Thyroid gland (tissue), 4 donors: ENCODE measurements at regions not wholly inside any gene's neighbourhood (a gene's known extent, or its start where the extent isn't known, plus 50 kb on each side); places are given as distances from the start of the nearest gene placed in this dataset.

ENCODE experiments used
- POLR2A ChIP-seq, 2 donors: fragments of 450-650 bp; IDR thresholded peaks; one replicate each; pipeline ENCODE4 v1.6.1; 2017; ENCODE audit warnings: antibody characterized with exemption in 2 of 2, mild to moderate bottlenecking in 2 of 2, moderate library complexity in 1 of 2
- TF ChIP-seq, protein P1 (sequence below), 6 experiments: fragments of 200-600 bp in 3 of 6; fragments of 450-650 bp in 3 of 6; sonication (generic) in 3 of 6; IDR thresholded peaks; one replicate each; pipeline ENCODE4 v1.5.1; 2016 to 2019; ENCODE audit warnings: antibody characterized with exemption in 6 of 6, mild to moderate bottlenecking in 2 of 6, inconsistent platforms in 1 of 6, moderate library complexity in 1 of 6

- TF ChIP-seq, protein P1, sequence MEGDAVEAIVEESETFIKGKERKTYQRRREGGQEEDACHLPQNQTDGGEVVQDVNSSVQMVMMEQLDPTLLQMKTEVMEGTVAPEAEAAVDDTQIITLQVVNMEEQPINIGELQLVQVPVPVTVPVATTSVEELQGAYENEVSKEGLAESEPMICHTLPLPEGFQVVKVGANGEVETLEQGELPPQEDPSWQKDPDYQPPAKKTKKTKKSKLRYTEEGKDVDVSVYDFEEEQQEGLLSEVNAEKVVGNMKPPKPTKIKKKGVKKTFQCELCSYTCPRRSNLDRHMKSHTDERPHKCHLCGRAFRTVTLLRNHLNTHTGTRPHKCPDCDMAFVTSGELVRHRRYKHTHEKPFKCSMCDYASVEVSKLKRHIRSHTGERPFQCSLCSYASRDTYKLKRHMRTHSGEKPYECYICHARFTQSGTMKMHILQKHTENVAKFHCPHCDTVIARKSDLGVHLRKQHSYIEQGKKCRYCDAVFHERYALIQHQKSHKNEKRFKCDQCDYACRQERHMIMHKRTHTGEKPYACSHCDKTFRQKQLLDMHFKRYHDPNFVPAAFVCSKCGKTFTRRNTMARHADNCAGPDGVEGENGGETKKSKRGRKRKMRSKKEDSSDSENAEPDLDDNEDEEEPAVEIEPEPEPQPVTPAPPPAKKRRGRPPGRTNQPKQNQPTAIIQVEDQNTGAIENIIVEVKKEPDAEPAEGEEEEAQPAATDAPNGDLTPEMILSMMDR (IDR thresholded peaks at IDR 0.05) = no peak
- no peak for TF ChIP-seq POLR2A (IDR thresholded peaks at IDR 0.05)
Observed at GRCh38 chr2:6219906-6220305, 527.7 kb downstream of the SOX11 start.
